OCI-LY3 (cell line): ENCODE measurements at regions not wholly inside any gene's neighbourhood (a gene's known extent, or its start where the extent isn't known, plus 50 kb on each side); places are given as distances from the start of the nearest gene placed in this dataset.

Experiments used
- H2AFZ ChIP-seq: fragments of 200-600, 300-600 bp; shearing (Covaris generic); 2 replicates; pipeline ENCODE4 v1.6.0; 2014; ENCODE audit warnings: antibody characterized with exemption, low read depth, low read length
- H3K27ac ChIP-seq: fragments of 200-600, 300-600 bp; sonication (generic); 2 replicates; pipeline ENCODE4 v1.5.1; 2014; ENCODE audit warnings: mild to moderate bottlenecking, low read length, moderate library complexity, mixed read lengths
- H3K27me3 ChIP-seq: fragments of 200-600, 300-600 bp; sonication (generic); 2 replicates; pipeline ENCODE4 v1.6.1; 2014; ENCODE audit warnings: low read depth, low read length, mixed read lengths
- H3K36me3 ChIP-seq: fragments of 200-600, 300-600 bp; sonication (generic); replicated peaks from 2 replicates; pipeline ENCODE3; 2014; ENCODE audit warnings: low read depth, low read length, mixed read lengths
- H3K4me1 ChIP-seq: fragments of 300-600, 200-600 bp; sonication (generic); 2 replicates; pipeline ENCODE4 v1.6.1; 2014; ENCODE audit warnings: low read length, mixed read lengths
- H3K4me2 ChIP-seq: fragments of 200-600, 300-600 bp; sonication (generic); 2 replicates; pipeline ENCODE4 v1.6.1; 2014; ENCODE audit warnings: low read length, mixed read lengths
- H3K4me3 ChIP-seq: fragments of 300-600, 200-600 bp; sonication (generic); 2 replicates; pipeline ENCODE4 v1.5.1; 2014; ENCODE audit warnings: antibody characterized with exemption, mild to moderate bottlenecking, low read length, moderate library complexity
- H3K79me2 ChIP-seq: fragments of 300-600, 200-600 bp; shearing (Covaris generic); 2 replicates; pipeline ENCODE4 v1.6.1; 2014; ENCODE audit warnings: mild to moderate bottlenecking, low read length, mixed read lengths
- H3K9ac ChIP-seq: fragments of 300-600, 200-600 bp; shearing (Covaris generic); 2 replicates; pipeline ENCODE4 v1.6.0; 2014; ENCODE audit warnings: mild to moderate bottlenecking, low read length, moderate library complexity
- H3K9me3 ChIP-seq: fragments of 200-600, 300-600 bp; shearing (Covaris generic); 2 replicates; pipeline ENCODE4 v1.6.1; 2014; ENCODE audit warnings: low read length, mixed read lengths; ENCODE audit not compliant: insufficient read depth
- H4K20me1 ChIP-seq: fragments of 200-600, 300-600 bp; sonication (generic); 2 replicates; pipeline ENCODE4 v1.6.1; 2016; ENCODE audit warnings: low read length, mixed read lengths; ENCODE audit not compliant: insufficient read depth
- EZH2phosphoT487 ChIP-seq: fragments of 200-600 bp; shearing (Covaris generic); IDR thresholded peaks from 2 replicates; pipeline ENCODE4 v1.6.1; 2018; ENCODE audit warnings: antibody characterized with exemption, mixed run types, low read depth
- TF ChIP-seq, protein P1 (sequence below): fragments of 200-600, 300-600 bp; sonication (generic); IDR thresholded peaks from 2 replicates; pipeline ENCODE4 v1.5.1; 2014; ENCODE audit warnings: antibody characterized with exemption, low read length, low read depth

DNA sequence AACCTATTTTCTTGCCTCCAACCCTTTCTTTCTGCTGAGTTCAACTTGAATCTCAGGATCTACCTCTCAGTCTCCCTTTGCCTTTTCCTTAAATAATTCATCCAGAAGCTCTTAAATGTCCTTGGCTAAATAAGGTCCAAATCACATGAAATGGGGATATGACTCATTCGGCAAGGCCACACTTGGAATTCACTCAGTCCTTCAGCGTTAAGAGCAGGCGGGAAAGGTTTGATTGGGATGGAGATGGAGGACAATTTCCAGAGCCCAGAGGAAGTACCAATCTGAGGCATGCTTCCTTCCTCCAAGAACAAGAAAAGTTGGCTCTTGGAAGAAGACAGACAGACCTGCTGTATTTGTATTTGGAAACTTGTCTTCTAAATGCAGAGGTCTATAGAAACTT is 128.5 kb downstream of the PROX1 start:
- Histone ChIP-seq H3K79me2 (no peaks in the 10 kb centered on the region), H3K27me3 (peaks cover 12% of the 10 kb centered on the region; the same call in 1 of the 2 replicates), H3K4me3 (no peak overlapping the region), H3K27ac (no peak overlapping the region), H3K4me2 (no peak overlapping the region), H3K9ac (no peak overlapping the region), H3K9me3 (peaks cover 16% of the 10 kb centered on the region), H3K4me1 (no peaks in the 10 kb centered on the region), H4K20me1 (no peaks in the 10 kb centered on the region), H3K36me3 (peaks cover 5% of the 10 kb centered on the region), H2AFZ (no peak overlapping the region)
- TF ChIP-seq, protein P1, sequence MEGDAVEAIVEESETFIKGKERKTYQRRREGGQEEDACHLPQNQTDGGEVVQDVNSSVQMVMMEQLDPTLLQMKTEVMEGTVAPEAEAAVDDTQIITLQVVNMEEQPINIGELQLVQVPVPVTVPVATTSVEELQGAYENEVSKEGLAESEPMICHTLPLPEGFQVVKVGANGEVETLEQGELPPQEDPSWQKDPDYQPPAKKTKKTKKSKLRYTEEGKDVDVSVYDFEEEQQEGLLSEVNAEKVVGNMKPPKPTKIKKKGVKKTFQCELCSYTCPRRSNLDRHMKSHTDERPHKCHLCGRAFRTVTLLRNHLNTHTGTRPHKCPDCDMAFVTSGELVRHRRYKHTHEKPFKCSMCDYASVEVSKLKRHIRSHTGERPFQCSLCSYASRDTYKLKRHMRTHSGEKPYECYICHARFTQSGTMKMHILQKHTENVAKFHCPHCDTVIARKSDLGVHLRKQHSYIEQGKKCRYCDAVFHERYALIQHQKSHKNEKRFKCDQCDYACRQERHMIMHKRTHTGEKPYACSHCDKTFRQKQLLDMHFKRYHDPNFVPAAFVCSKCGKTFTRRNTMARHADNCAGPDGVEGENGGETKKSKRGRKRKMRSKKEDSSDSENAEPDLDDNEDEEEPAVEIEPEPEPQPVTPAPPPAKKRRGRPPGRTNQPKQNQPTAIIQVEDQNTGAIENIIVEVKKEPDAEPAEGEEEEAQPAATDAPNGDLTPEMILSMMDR, result no peak
- TF ChIP-seq EZH2phosphoT487, result no peak

DNA sequence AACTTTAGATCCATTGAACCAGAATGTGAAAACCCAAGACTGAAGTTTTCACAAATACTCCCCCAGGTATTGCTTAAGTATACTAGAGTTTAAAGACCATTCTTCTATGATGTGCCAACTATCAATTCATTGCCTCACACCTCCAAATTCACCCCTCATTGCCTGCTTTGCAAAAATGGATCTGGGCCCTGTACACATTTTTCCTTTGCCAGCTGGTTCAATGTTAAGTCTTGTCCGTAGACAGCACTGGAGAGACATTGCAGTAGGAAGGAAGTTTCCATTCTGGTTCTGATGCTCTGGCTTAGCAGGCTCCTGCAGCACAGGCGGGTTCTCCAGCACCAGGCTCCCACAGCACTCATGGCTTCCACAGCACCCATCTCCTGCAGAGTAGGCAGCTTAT is 130.0 kb downstream of the PROX1 start:
- H4K20me1 ChIP-seq, result no peaks in the 10 kb centered on the region
- no peak overlapping the region for H3K4me3 ChIP-seq
- no peak overlapping the region for H3K4me2 ChIP-seq
- no peaks in the 10 kb centered on the region for H3K4me1 ChIP-seq
- H3K9ac ChIP-seq, result no peak overlapping the region
- TF ChIP-seq, protein P1, result no peak
- no peak for TF ChIP-seq EZH2phosphoT487
- H3K27me3 ChIP-seq, result peaks cover 12% of the 10 kb centered on the region; the same call in 1 of the 2 replicates
- peaks cover 16% of the 10 kb centered on the region for H3K9me3 ChIP-seq
- no peaks in the 10 kb centered on the region for H3K79me2 ChIP-seq
- no peak overlapping the region for H2AFZ ChIP-seq
- no peak overlapping the region for H3K27ac ChIP-seq
- H3K36me3 ChIP-seq, result peaks cover 5% of the 10 kb centered on the region

DNA sequence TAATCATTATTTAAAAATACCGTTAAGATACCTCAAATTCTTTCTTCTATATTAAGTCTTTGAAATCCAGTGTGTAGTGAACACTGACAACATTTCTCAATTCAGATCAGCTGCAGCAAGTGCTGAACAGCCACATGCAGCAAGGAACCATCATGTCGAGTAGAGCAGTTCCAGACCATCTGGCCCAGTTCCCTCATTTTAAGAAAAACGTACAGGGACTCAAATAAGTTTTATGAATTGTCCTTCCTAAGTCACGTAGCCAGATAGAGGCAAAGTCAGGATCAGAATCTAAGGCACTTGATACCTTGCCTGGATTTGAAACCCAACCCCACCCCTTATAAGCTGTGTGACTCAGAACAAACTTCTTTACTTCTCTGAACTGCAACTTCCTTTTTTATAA is 132.4 kb downstream of the PROX1 start:
- Histone ChIP-seq H3K9ac (no peak overlapping the region), H4K20me1 (no peaks in the 10 kb centered on the region), H3K4me2 (no peak overlapping the region), H2AFZ (no peak overlapping the region), H3K27ac (no peak overlapping the region), H3K4me1 (no peaks in the 10 kb centered on the region), H3K36me3 (peaks cover 5% of the 10 kb centered on the region), H3K9me3 (peaks cover 16% of the 10 kb centered on the region), H3K79me2 (no peaks in the 10 kb centered on the region), H3K27me3 (0 out of 2 replicates have a peak, but pooled peaks cover 4% of the 10 kb centered on the region), H3K4me3 (no peak overlapping the region)
- TF ChIP-seq, protein P1, result no peak
- TF ChIP-seq EZH2phosphoT487, result no peak

DNA sequence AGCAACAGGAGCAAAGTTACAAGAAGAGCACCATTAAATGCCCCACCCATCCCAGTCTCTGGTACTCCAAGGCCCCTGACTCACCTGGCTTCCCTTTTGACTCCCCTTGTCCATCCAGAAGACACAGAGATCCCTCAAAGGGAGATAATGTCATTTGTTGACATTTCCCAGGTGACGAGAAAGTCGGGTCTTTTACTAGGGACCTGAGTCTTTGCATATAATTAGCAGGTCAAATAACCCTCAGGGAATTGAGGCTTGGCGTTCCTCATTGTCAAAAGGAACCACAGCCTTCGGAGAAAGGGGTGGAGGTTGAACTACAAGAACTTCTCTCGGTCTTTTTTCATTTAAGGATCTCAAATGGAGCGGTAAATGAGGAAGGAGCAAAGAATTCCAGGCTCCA is 133.2 kb downstream of the PROX1 start:
- no peak overlapping the region for H3K27ac ChIP-seq
- H3K4me3 ChIP-seq, result no peak overlapping the region
- no peaks in the 10 kb centered on the region for H4K20me1 ChIP-seq
- peaks cover 16% of the 10 kb centered on the region for H3K9me3 ChIP-seq
- H3K4me1 ChIP-seq, result no peaks in the 10 kb centered on the region
- no peak for TF ChIP-seq EZH2phosphoT487
- TF ChIP-seq, protein P1, result no peak
- no peaks in the 10 kb centered on the region for H3K79me2 ChIP-seq
- 0 out of 2 replicates have a peak, but pooled peaks cover 4% of the 10 kb centered on the region for H3K27me3 ChIP-seq
- peaks cover 5% of the 10 kb centered on the region for H3K36me3 ChIP-seq
- H3K4me2 ChIP-seq, result no peak overlapping the region
- no peak overlapping the region for H3K9ac ChIP-seq
- H2AFZ ChIP-seq, result no peak overlapping the region
